Neural cell (in vitro differentiated cells): ENCODE measurements at regions not wholly inside any gene's neighbourhood (a gene's known extent, or its start where the extent isn't known, plus 50 kb on each side); places are given as distances from the start of the nearest gene placed in this dataset.

ENCODE experiments used
- CTCF ChIP-seq: fragments of 450-650 bp; IDR thresholded peaks from 2 replicates; pipeline ENCODE4 v1.5.1; 2014; ENCODE audit warnings: antibody characterized with exemption, mild to moderate bottlenecking, moderate library complexity; ENCODE audit not compliant: poor library complexity, severe bottlenecking
- EP300 ChIP-seq: fragments of 450-650 bp; conservative IDR thresholded peaks from 2 replicates; pipeline ENCODE4 v1.6.1; 2014; ENCODE audit warnings: antibody characterized with exemption, mild to moderate bottlenecking, moderate library complexity; ENCODE audit not compliant: poor library complexity, severe bottlenecking
- EZH2 ChIP-seq: fragments of 200-600, 300-800 bp; shearing (Covaris generic), sonication (generic); IDR thresholded peaks from 2 replicates; pipeline ENCODE4 v1.6.1; 2014; ENCODE audit warnings: antibody characterized with exemption, low read length, borderline replicate concordance, mild to moderate bottlenecking; ENCODE audit not compliant: insufficient read depth, poor library complexity, severe bottlenecking
- MXI1 ChIP-seq: fragments of 450-650 bp; conservative IDR thresholded peaks from 2 replicates; pipeline ENCODE4 v1.6.1; 2014; ENCODE audit warnings: antibody characterized with exemption, mild to moderate bottlenecking; ENCODE audit not compliant: poor library complexity, severe bottlenecking
- POLR2AphosphoS5 ChIP-seq: IDR thresholded peaks from 2 replicates; pipeline ENCODE4 v1.6.1; 2012
- RAD21 ChIP-seq: fragments of 450-650 bp; conservative IDR thresholded peaks from 2 replicates; pipeline ENCODE4 v1.6.1; 2014; ENCODE audit warnings: antibody characterized with exemption, mild to moderate bottlenecking, moderate library complexity
- TAF1 ChIP-seq: IDR thresholded peaks from 2 replicates; pipeline ENCODE4 v1.6.1; 2012; ENCODE audit warnings: low read depth

DNA sequence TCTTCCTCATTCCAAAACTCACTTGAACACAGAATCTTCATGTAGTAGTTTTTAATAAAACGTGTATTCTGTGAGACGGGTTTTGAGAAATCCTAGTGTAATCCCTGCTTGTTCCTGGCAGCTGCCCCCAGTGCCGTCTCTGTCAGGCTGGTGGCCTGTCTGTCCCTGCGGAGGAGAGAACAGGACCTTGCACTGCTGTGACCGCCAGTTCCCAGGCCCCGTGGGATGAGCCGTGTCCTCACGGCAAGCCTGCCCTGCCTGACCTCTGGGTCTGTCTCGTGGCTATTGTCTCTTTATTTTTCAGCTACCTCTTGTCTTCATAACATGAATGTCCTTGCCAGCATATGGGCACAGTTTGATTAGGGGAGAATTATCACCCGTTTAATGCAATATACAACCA lies 535.5 kb upstream of the B3GAT1 start:
- TF ChIP-seq CTCF, result no peak
- TF ChIP-seq EZH2, result no peak
- TF ChIP-seq EP300, result no peak
- TF ChIP-seq RAD21, result no peak
- TF ChIP-seq POLR2AphosphoS5, result no peak
- TF ChIP-seq TAF1, result no peak
- no peak for TF ChIP-seq MXI1
